ENCODE measurements at regions not wholly inside any gene's neighbourhood (a gene's known extent, or its start where the extent isn't known, plus 50 kb on each side); places are given as distances from the start of the nearest gene placed in this dataset.

GRCh38 chr20:20877079-20877478 lies 164.6 kb upstream of the RALGAPA2 start:
- DNase-seq (ENCODE audit: low read depth): no peak

GRCh38 chr20:20875716-20876115 lies 163.3 kb upstream of the RALGAPA2 start:
- DNase-seq (ENCODE audit: low read depth): no peak

GRCh38 chr20:20872428-20872827 lies 160.0 kb upstream of the RALGAPA2 start:
- DNase-seq (ENCODE audit: low read depth): no peak

GRCh38 chr20:20869161-20869775 lies 156.8 kb upstream of the RALGAPA2 start:
- no peak for DNase-seq (ENCODE audit: low read depth)

- DNase-seq (ENCODE audit: low read depth): no peak
These were observed 152.1 kb upstream of the RALGAPA2 start for GRCh38 chr20:20864351-20865096.

- peak; percentile 63 for DNase-seq (ENCODE audit: low read depth)
These were observed 147.8 kb upstream of the RALGAPA2 start for GRCh38 chr20:20860078-20860806.

GRCh38 chr20:20859510-20859909 lies 147.1 kb upstream of the RALGAPA2 start:
- no peak for DNase-seq (ENCODE audit: low read depth)

GRCh38 chr20:20856956-20857355 lies 144.5 kb upstream of the RALGAPA2 start:
- DNase-seq (ENCODE audit: low read depth): no peak

- DNase-seq (ENCODE audit: low read depth): no peak
These were observed 143.9 kb upstream of the RALGAPA2 start for GRCh38 chr20:20856306-20856705.

GRCh38 chr20:20851385-20851784 lies 138.9 kb upstream of the RALGAPA2 start:
- no peak for DNase-seq (ENCODE audit: low read depth)

GRCh38 chr20:20850407-20850806 lies 138.0 kb upstream of the RALGAPA2 start:
- no peak for DNase-seq (ENCODE audit: low read depth)

GRCh38 chr20:20849161-20849560 lies 136.7 kb upstream of the RALGAPA2 start:
- no peak for DNase-seq (ENCODE audit: low read depth)

- no peak for DNase-seq (ENCODE audit: low read depth)
These were observed 135.4 kb upstream of the RALGAPA2 start for GRCh38 chr20:20847814-20848213.

GRCh38 chr20:20843982-20844381 lies 131.5 kb upstream of the RALGAPA2 start:
- DNase-seq (ENCODE audit: low read depth): no peak

GRCh38 chr20:20839771-20840170 lies 127.3 kb upstream of the RALGAPA2 start:
- DNase-seq (ENCODE audit: low read depth): no peak

- DNase-seq (ENCODE audit: low read depth): no peak
These were observed 125.2 kb upstream of the RALGAPA2 start for GRCh38 chr20:20837574-20838021.

GRCh38 chr20:20836836-20837235 lies 124.4 kb upstream of the RALGAPA2 start:
- no peak for DNase-seq (ENCODE audit: low read depth)

GRCh38 chr20:20835897-20836296 lies 123.5 kb upstream of the RALGAPA2 start:
- no peak for DNase-seq (ENCODE audit: low read depth)

- DNase-seq (ENCODE audit: low read depth): no peak
These were observed 121.6 kb upstream of the RALGAPA2 start for GRCh38 chr20:20834008-20834407.

- no peak for DNase-seq (ENCODE audit: low read depth)
These were observed 120.3 kb upstream of the RALGAPA2 start for GRCh38 chr20:20832715-20833114.

- no peak for DNase-seq (ENCODE audit: low read depth)
These were observed 119.3 kb upstream of the RALGAPA2 start for GRCh38 chr20:20831794-20832193.

GRCh38 chr20:20829681-20830080 lies 117.2 kb upstream of the RALGAPA2 start:
- DNase-seq (ENCODE audit: low read depth): no peak

GRCh38 chr20:20827992-20828597 lies 115.7 kb upstream of the RALGAPA2 start:
- no peak for DNase-seq (ENCODE audit: low read depth)
